Osteoblast (primary cell): ENCODE measurements at regions not wholly inside any gene's neighbourhood (a gene's known extent, or its start where the extent isn't known, plus 50 kb on each side); places are given as distances from the start of the nearest gene placed in this dataset.

Source experiments
- DNase-seq: peaks from one replicate; pipeline ENCODE4 v3.0.0; 2011; ENCODE audit warnings: low spot score, mixed read lengths; ENCODE audit not compliant: insufficient read length; ENCODE audit errors: missing footprints
- H2AFZ ChIP-seq: 2 replicates; pipeline ENCODE4 v1.6.0; 2011; ENCODE audit warnings: mild to moderate bottlenecking, low read length
- H3K27ac ChIP-seq: 2 replicates; pipeline ENCODE4 v1.5.1; 2011; ENCODE audit warnings: mild to moderate bottlenecking, low read depth, low read length, moderate library complexity
- H3K27me3 ChIP-seq: 2 replicates; pipeline ENCODE4 v1.6.0; 2012; ENCODE audit warnings: mild to moderate bottlenecking, control low read depth, inconsistent platforms, low read length, moderate library complexity; ENCODE audit not compliant: insufficient read depth
- H3K36me3 ChIP-seq: 2 replicates; pipeline ENCODE4 v1.5.1; 2011; ENCODE audit warnings: mild to moderate bottlenecking, low read length, control low read depth, moderate library complexity; ENCODE audit not compliant: insufficient read depth
- H3K4me1 ChIP-seq: 2 replicates; pipeline ENCODE4 v1.5.1; 2011; ENCODE audit warnings: mild to moderate bottlenecking, low read length, control low read depth, moderate library complexity; ENCODE audit not compliant: insufficient read depth
- H3K4me2 ChIP-seq: 2 replicates; pipeline ENCODE4 v1.6.0; 2011; ENCODE audit warnings: mild to moderate bottlenecking, low read length; ENCODE audit not compliant: insufficient read depth
- H3K4me3 ChIP-seq: fragments of 200-600 bp; sonication (generic); 3 replicates; pipeline ENCODE4 v1.5.1; 2012; ENCODE audit warnings: mild to moderate bottlenecking, low read length, inconsistent platforms; ENCODE audit not compliant: insufficient read depth
- H3K79me2 ChIP-seq: 2 replicates; pipeline ENCODE4 v1.6.0; 2012; ENCODE audit warnings: mild to moderate bottlenecking, low read length, control low read depth, inconsistent platforms; ENCODE audit not compliant: insufficient read depth
- H3K9me3 ChIP-seq: 2 replicates; pipeline ENCODE4 v1.5.1; 2011; ENCODE audit warnings: low read depth, low read length, control low read depth
- H4K20me1 ChIP-seq: 2 replicates; pipeline ENCODE4 v1.6.0; 2012; ENCODE audit warnings: mild to moderate bottlenecking, low read length, control low read depth; ENCODE audit not compliant: insufficient read depth
- TF ChIP-seq, protein P1 (sequence below): IDR thresholded peaks from 2 replicates; pipeline ENCODE4 v1.5.1; 2011; ENCODE audit warnings: mild to moderate bottlenecking, low read depth, low read length, moderate library complexity; ENCODE audit errors: extremely low read depth

DNA sequence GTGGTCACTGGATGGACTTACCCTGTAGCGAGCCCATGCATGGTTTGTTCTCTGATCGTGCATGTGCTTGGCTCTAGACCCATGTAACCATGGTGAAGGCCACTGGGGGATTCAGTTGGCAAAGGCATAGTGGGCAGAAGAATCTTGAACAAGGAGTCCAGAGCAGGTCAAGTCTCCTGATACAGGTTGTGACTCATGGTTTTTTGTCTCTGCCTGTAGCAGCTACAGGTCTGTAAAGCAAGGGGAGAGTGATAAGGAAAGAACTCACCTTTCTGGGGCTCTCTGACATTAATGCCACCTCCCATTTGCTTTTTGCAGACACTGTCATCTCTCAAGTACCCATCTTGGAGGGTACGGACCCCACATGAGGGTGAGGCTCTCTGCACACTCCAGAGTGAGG lies 153.4 kb upstream of the CAMK1G start:
- Histone ChIP-seq H4K20me1 (no peaks in the 10 kb centered on the region), H3K27me3 (no peaks in the 10 kb centered on the region), H3K27ac (no peak overlapping the region), H3K9me3 (no peaks in the 10 kb centered on the region), H2AFZ (no peak overlapping the region), H3K4me3 (no peak overlapping the region), H3K79me2 (no peaks in the 10 kb centered on the region), H3K4me1 (peaks cover 22% of the 10 kb centered on the region), H3K36me3 (no peaks in the 10 kb centered on the region), H3K4me2 (no peak overlapping the region)
- DNase-seq = no peak
- TF ChIP-seq, protein P1, sequence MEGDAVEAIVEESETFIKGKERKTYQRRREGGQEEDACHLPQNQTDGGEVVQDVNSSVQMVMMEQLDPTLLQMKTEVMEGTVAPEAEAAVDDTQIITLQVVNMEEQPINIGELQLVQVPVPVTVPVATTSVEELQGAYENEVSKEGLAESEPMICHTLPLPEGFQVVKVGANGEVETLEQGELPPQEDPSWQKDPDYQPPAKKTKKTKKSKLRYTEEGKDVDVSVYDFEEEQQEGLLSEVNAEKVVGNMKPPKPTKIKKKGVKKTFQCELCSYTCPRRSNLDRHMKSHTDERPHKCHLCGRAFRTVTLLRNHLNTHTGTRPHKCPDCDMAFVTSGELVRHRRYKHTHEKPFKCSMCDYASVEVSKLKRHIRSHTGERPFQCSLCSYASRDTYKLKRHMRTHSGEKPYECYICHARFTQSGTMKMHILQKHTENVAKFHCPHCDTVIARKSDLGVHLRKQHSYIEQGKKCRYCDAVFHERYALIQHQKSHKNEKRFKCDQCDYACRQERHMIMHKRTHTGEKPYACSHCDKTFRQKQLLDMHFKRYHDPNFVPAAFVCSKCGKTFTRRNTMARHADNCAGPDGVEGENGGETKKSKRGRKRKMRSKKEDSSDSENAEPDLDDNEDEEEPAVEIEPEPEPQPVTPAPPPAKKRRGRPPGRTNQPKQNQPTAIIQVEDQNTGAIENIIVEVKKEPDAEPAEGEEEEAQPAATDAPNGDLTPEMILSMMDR = no peak

DNA sequence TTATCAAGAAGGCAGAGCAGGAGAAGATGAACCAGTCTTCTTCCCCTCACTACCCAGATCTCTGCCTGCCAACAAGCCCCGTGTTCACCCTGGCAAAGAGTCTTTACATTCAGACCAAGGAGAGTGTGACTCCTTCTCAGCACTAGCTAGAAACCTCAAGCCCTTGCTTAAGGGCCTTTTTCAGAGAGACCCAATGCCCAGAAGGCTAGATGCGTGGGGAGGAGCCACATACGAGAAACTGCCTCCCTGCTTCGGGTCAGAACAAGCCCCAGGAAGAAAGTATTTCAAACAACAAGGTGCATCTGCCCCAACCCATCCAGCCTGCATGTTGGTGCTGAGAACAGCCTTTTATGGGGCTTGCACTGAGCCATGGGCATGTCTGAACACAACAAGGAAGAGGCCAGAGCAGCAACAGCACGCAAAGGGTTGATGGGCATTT lies 152.7 kb upstream of the CAMK1G start:
- Histone ChIP-seq H3K4me1 (peaks cover 27% of the 10 kb centered on the region), H3K27me3 (no peaks in the 10 kb centered on the region), H2AFZ (no peak overlapping the region), H4K20me1 (no peaks in the 10 kb centered on the region), H3K4me3 (no peak overlapping the region), H3K4me2 (no peak overlapping the region), H3K27ac (no peak overlapping the region), H3K36me3 (no peaks in the 10 kb centered on the region), H3K79me2 (no peaks in the 10 kb centered on the region), H3K9me3 (no peaks in the 10 kb centered on the region)
- DNase-seq = peak; percentile 60
- TF ChIP-seq, protein P1 = no peak

DNA sequence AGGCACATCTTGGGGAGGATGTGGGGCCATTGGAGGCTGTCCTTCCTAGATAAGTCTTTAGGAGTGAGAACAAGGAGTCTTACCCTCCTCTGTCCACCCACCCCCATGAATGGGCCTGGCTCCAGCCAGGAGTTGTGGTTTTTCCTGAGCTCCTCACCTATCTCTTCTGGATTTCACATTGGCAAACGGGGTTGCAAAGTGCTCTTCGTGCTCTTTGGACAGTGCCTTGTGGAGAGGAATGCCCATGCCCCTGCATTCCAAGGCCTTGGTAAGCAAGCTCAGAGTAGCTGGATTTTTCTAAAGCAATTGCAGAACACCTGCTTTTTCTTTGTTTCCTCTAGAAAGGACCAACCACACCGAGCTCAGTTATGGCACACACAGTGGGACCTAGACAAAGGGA lies 152.1 kb upstream of the CAMK1G start:
- H3K9me3 ChIP-seq = no peaks in the 10 kb centered on the region
- H3K79me2 ChIP-seq = no peaks in the 10 kb centered on the region
- TF ChIP-seq, protein P1 = no peak
- no peaks in the 10 kb centered on the region for H3K36me3 ChIP-seq
- H3K4me3 ChIP-seq = no peak overlapping the region
- peaks cover 27% of the 10 kb centered on the region for H3K4me1 ChIP-seq
- no peak overlapping the region for H3K4me2 ChIP-seq
- no peaks in the 10 kb centered on the region for H4K20me1 ChIP-seq
- no peak overlapping the region for H3K27ac ChIP-seq
- H2AFZ ChIP-seq = no peak overlapping the region
- H3K27me3 ChIP-seq = no peaks in the 10 kb centered on the region
- no peak for DNase-seq

DNA sequence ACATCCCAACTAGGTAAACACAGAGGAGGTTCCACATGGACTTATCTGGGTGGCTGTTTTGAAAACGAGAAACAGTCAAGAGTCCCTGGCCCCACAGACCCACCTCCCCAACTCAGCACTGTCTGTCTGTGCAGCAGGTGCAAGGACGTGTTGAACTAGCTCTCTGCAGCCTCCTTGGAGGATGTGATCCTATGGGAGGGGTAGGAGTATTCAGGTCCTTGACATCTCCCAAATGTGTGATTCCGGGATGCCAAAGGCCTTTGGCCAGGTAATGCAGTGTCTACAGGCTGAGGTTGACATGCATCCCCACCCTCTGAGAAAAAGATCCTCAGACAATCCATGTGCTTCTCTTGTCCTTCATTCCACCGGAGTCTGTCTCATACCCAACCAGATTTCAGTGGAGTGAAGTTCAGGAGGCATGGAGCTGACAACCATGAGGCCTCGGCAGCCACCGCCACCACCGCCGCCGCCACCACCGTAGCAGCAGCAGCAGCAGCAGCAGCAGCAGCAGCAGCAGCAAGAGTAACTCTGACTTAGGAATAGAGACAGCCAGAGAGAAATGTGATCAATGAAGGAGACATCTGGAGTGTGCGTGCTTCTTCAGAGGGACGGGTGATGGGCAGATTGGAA lies 151.6 kb upstream of the CAMK1G start:
- TF ChIP-seq, protein P1 = no peak
- no peak for DNase-seq
- Histone ChIP-seq H3K27me3 (no peaks in the 10 kb centered on the region), H3K79me2 (no peaks in the 10 kb centered on the region), H3K27ac (no peak overlapping the region), H3K9me3 (no peaks in the 10 kb centered on the region), H3K4me3 (no peak overlapping the region), H4K20me1 (no peaks in the 10 kb centered on the region), H3K4me2 (no peak overlapping the region), H3K36me3 (no peaks in the 10 kb centered on the region), H2AFZ (no peak overlapping the region), H3K4me1 (peaks cover 27% of the 10 kb centered on the region)
